Duodenal mucosa (tissue), 2 donors: ENCODE measurements at regions not wholly inside any gene's neighbourhood (a gene's known extent, or its start where the extent isn't known, plus 50 kb on each side); places are given as distances from the start of the nearest gene placed in this dataset.

ENCODE experiments used
- H3K27ac ChIP-seq: one replicate; pipeline ENCODE4 v1.7.0; 2013; ENCODE audit warnings: low read depth, low read length
- H3K27me3 ChIP-seq, 2 donors: one replicate each; pipeline ENCODE4 v1.7.0; 2013; ENCODE audit warnings: low read length in 2 of 2, control low read depth in 1 of 2; ENCODE audit not compliant: insufficient read depth in 2 of 2, control insufficient read depth in 1 of 2
- H3K36me3 ChIP-seq, 2 donors: one replicate each; pipeline ENCODE4 v1.7.0; 2013; ENCODE audit warnings: low read length in 2 of 2, control low read depth in 1 of 2; ENCODE audit not compliant: insufficient read depth in 2 of 2, control insufficient read depth in 1 of 2
- H3K4me1 ChIP-seq, 2 donors: one replicate each; pipeline ENCODE4 v1.7.0; 2013; ENCODE audit warnings: low read length in 2 of 2, control low read depth in 1 of 2; ENCODE audit not compliant: insufficient read depth in 2 of 2, control insufficient read depth in 1 of 2
- H3K4me3 ChIP-seq, 2 donors: one replicate each; pipeline ENCODE4 v1.7.0; 2013; ENCODE audit warnings: low read length in 2 of 2, low read depth in 1 of 2
- H3K9ac ChIP-seq, 2 donors: one replicate each; pipeline ENCODE4 v1.7.0; 2013; ENCODE audit warnings: low read length in 2 of 2, low read depth in 1 of 2
- H3K9me3 ChIP-seq, 2 donors: one replicate each; pipeline ENCODE4 v1.7.0; 2013; ENCODE audit warnings: low read length in 2 of 2, control low read depth in 1 of 2; ENCODE audit not compliant: control insufficient read depth in 1 of 2

DNA sequence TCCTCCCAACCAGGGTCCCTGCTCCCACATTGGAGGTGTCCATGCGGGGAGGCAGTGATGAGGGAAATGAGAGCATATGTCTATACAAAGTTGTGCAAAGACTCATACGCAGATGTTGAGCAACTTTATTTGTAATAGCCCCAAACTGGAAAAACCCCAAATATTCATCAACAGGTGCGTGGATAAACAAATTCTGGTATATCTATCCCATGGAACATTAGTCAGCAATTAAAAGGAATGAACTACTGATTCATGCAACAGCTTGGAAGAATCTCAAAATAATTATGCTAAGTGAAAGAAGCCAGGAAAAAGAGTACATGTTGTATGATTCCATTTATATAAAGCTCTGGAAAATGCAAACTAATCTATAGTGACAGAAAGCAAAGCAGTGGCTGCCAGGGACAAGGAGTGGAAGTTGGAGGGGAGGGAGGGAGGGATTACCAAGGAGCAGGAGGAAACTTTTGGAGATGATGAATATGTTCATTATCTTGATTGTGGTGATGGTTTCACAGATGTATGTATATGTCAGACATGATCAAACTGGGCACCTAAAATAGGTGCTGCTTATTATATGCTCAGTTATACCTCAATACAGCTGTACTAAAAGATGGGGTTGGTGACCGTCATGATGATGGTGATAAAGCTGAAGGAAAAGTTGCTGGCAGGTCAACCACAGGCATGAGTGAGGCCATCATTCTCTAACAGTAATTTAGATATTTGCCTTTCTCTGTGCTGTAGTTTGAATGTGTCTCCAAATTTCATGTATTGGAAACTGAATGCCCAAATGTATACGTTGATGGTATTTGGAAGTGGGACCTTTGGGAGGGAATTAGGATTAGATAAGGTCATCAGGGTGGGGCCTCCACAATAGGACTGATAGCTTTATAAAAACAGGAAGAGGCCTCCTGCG, 270.9 kb downstream of the CYP26B1 start:
- H3K36me3 ChIP-seq: no peaks in the 10 kb centered on the region
- H3K4me1 ChIP-seq: peaks cover 0 to 3% of the 10 kb centered on the region in 2 donors
- H3K9ac ChIP-seq: no peak overlapping the region

DNA sequence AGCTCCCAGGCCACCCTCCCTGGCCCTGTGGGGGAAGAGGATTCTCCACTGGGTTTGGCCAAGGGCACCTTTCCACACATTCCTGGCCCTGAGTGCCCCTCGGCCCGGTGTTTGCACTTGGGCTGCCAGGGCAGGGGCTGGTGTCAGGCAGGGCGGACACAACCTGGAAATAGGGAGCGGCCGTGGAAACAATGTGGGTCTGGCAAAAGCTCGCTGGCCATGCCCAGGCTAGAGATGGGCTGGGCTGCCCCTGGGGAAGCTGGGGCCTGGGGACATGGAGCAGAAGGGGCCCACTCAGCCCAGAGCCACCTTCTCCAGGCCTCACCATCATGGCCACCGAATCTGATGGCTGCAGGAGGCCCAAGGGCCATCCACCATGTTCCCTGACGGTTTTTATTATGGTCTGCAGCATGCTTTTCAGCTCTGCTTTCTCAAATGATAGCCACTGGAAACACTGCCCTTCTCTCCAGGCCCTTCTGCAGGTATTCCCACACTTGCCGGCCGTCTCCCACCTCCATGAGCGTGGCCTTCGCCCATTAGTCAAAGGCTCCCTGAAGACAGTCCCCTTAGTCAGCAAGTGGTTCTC, 275.1 kb downstream of the CYP26B1 start:
- H3K4me3 ChIP-seq: no peak overlapping the region
- no peak overlapping the region for H3K9ac ChIP-seq
- no peak overlapping the region for H3K27ac ChIP-seq
- H3K9me3 ChIP-seq: no peaks in the 10 kb centered on the region
- H3K27me3 ChIP-seq: no peaks in the 10 kb centered on the region
- no peaks in the 10 kb centered on the region for H3K36me3 ChIP-seq
- no peaks in the 10 kb centered on the region for H3K4me1 ChIP-seq

More for the DNA sequence above, 270.9 kb downstream of the CYP26B1 start:
- no peak overlapping the region for H3K4me3 ChIP-seq
- H3K27ac ChIP-seq: no peak overlapping the region
- no peaks in the 10 kb centered on the region for H3K9me3 ChIP-seq
- no peaks in the 10 kb centered on the region for H3K27me3 ChIP-seq

DNA sequence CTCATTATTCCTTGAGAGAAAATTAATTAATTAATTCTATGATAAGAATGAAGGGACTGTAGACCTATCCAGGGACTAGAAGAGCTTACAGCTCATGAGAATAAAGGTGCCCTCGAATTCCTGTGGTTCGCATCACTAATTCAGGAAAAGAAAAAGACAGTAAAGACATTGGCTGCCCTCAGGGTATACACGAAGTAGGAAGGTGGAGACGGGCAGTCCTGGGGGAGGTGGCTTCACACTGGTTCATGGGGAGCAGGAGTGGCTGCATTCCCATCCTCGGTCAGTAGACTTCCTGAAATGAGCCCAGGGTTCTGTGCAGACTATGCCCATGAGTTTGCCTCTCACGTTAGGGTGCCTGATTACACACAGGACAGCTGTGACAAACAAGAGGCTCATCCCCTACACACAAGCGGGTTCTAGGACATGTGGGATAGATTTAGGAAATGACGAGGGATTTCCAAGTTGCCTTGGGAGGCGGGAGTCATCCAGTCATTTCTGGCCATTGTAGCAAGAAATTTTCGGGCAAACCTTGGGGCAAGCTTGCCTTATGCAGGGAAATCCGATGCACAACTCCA, 282.2 kb downstream of the CYP26B1 start:
- Histone ChIP-seq H3K27me3 (peaks cover 0 to 10% of the 10 kb centered on the region in 2 donors), H3K4me3 (no peak overlapping the region), H3K9ac (no peak overlapping the region), H3K9me3 (no peaks in the 10 kb centered on the region), H3K36me3 (no peaks in the 10 kb centered on the region), H3K27ac (no peak overlapping the region), H3K4me1 (no peaks in the 10 kb centered on the region)

DNA sequence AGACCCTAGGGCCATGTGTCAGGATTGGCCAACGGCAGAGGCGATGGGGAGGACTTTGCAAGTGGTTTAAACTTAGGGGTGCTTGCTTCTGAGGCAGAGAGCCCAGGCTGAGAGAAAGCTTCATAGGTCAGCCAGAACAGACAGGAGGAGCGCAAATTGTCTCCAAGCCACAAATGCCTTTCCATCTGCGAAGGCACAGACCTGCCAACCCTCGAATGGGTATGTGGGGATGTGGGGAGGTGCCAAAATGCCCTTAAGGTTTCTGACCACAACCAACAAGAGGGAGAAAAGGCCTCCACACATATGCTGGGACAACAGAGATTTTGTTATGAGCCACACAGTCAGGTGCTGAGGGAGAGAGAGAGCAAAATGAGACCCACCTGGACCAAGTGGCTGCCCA, 283.6 kb downstream of the CYP26B1 start:
- Histone ChIP-seq H3K9me3 (no peaks in the 10 kb centered on the region), H3K9ac (no peak overlapping the region), H3K4me1 (no peaks in the 10 kb centered on the region), H3K27ac (no peak overlapping the region), H3K36me3 (no peaks in the 10 kb centered on the region), H3K4me3 (no peak overlapping the region), H3K27me3 (peaks cover 0 to 10% of the 10 kb centered on the region in 2 donors)

DNA sequence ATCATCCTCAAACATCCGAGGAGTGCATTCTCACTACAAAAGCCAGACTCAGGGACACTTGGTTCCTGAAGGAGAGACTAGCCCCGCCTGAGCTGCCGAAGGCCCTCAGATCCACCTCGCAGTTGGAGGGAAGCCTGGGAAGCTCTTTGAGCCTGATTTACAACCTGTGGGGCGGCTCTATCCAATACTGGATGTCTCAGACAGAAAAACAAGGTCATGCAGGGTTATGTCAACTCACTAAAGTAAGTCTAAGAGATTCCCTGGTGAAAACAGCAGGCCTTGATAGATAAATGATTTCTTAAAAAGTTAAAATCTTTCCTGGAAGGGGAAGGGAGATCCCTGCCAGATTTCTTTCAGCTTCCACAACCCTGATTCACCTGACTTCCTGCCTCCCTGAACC, 284.3 kb downstream of the CYP26B1 start:
- Histone ChIP-seq H3K36me3 (no peaks in the 10 kb centered on the region), H3K27ac (no peak overlapping the region), H3K4me1 (no peaks in the 10 kb centered on the region)

DNA sequence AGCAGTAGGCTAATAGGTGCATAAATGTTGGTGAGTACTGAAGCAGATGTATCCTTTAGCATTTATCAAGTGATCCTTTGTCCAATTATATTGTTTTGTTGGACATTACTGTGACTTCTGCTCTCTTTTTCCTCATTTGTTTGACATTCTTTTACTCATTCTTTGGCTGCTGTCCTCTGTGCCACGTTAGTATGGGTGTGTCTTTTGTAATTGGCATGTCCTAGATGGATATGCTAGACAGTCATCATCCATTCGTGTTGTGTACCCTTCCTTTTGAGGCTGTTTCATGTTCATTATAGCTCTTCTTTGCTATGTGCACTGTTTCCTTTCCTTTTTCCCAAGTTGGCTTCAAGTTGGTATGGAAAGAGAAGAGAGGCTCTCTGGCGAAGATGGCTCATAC, 284.7 kb downstream of the CYP26B1 start:
- Histone ChIP-seq H3K4me1 (no peaks in the 10 kb centered on the region), H3K4me3 (no peak overlapping the region), H3K36me3 (no peaks in the 10 kb centered on the region), H3K27ac (no peak overlapping the region), H3K9ac (no peak overlapping the region), H3K9me3 (no peaks in the 10 kb centered on the region), H3K27me3 (peaks cover 0 to 10% of the 10 kb centered on the region in 2 donors)

More for the DNA sequence above, 284.3 kb downstream of the CYP26B1 start:
- Histone ChIP-seq H3K9ac (no peak overlapping the region), H3K4me3 (no peak overlapping the region), H3K27me3 (peaks cover 0 to 10% of the 10 kb centered on the region in 2 donors), H3K9me3 (no peaks in the 10 kb centered on the region)

DNA sequence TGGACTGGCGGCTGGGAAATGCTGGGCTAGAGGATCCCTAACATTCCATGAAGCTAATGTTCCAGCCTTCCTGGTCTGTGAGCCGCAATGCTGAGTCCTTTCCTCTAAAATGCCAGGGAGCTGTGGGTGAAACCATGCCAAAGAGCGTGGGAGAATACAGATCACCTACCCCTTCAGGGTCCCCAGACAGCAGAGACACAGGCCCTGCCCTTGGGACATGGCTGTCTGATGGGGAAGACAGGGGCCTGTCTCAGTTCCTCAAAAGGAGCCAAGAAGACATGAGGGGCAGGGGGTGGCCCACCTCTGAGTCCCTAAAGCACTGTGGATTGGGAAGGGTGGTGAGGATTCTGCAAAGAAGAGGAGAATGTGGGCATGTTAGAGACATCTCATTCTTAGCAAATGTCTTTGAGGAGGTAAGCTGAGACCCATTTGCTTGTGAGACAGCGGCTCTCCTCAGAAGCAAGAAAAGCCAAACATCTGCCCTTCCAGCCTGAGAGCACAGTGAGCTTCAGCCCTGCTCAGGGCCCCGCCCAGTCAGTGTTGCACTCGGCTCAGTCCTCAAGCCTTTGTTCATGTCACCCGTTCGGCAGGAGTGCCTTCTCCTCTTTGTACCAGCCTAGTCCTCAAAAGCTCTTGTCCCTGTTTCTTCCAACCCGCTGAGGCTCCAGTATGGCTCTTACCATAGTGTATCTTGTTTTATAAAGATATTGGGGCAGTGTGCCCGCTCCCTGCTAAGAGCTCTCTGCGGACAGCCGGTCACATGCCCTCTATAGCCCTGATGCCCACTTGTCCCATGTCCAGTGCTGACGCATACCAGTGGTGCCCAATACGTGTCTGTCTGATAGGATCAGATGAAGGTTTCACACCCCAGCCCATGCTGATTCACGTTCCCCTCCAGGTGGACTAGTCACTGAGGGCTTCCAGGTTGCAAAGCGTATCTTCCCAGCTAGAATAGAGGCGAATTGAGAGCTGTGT, 286.2 kb downstream of the CYP26B1 start:
- Histone ChIP-seq H3K36me3 (no peaks in the 10 kb centered on the region), H3K4me3 (no peak overlapping the region), H3K9ac (no peak overlapping the region), H3K27me3 (peaks cover 0 to 10% of the 10 kb centered on the region in 2 donors), H3K9me3 (no peaks in the 10 kb centered on the region), H3K4me1 (no peaks in the 10 kb centered on the region), H3K27ac (no peak overlapping the region)

DNA sequence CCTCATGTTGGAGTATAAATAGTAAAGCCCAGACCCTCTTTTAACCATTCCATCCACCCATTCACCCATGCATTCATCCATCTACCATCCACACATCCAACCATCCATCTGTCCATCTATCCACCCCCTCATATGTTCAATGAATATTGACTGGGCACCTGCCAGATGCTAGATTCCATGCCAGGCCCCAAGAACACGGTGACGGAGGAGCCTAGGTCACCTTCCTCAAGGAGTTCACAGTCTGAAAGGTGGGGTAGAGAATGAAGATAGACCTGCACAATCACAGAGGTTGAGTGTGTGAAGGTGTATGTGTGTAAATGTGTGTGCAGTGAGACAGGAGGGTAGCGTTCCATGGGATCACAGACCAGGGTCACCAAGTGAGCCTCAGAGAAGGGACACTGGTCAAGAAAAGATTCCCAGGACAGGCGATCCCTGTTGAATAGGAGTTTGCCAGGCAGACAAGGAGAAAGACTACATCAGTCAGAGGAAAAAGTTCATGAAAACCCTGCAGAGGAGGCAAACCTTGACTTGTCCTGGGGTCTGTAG, 287.2 kb downstream of the CYP26B1 start:
- H3K27me3 ChIP-seq: peaks cover 0 to 10% of the 10 kb centered on the region in 2 donors
- H3K9me3 ChIP-seq: no peaks in the 10 kb centered on the region

DNA sequence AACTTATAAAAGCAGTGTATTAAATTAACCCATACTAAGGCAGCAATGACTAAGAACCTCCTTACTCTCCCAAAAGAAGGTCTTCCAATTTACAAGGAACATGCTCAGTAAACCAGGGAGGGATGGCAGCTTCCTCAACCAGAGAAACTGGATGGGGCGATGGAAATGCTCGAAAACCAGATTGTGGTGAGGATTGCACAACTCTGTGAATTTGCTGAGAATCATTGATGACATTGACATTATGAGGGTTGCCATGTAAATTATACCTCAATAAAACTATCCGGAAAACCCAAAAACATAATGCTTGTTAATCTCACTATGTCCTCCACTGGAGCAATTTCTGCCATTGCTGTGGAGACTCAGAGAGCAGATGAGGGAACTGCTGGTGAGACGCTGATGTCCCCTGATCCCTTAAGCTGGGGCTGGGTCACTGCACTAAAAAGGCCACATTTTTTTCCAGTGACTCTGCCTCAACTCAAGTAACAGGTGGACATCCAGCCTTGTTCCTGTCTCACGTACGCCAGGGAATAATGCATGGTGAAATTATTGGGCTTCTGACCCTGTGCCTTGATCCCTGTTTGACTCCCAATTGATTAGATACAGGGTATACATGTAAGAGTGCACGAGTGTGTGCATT, 288.3 kb downstream of the CYP26B1 start:
- H3K27me3 ChIP-seq: peaks cover 0 to 10% of the 10 kb centered on the region in 2 donors
- H3K9me3 ChIP-seq: no peaks in the 10 kb centered on the region
- no peak overlapping the region for H3K27ac ChIP-seq
- H3K36me3 ChIP-seq: no peaks in the 10 kb centered on the region
- no peaks in the 10 kb centered on the region for H3K4me1 ChIP-seq
- H3K4me3 ChIP-seq: no peak overlapping the region
- no peak overlapping the region for H3K9ac ChIP-seq

More for the DNA sequence above, 287.2 kb downstream of the CYP26B1 start:
- Histone ChIP-seq H3K4me1 (no peaks in the 10 kb centered on the region), H3K36me3 (no peaks in the 10 kb centered on the region), H3K9ac (no peak overlapping the region), H3K27ac (no peak overlapping the region), H3K4me3 (no peak overlapping the region)
